HCT116 (cell line): ENCODE measurements at regions not wholly inside any gene's neighbourhood (a gene's known extent, or its start where the extent isn't known, plus 50 kb on each side); places are given as distances from the start of the nearest gene placed in this dataset.

Experiments used
- ATAC-seq: fragments of 200-7000 bp; cut with Tn5 transposase; 2 replicates; pipeline ENCODE4 v1.9.1; 2020; ENCODE audit warnings: mild to moderate bottlenecking, moderate library complexity
- BruUV-seq: library from RNA; stranded (reverse); fragments of 400-500 nt; replicated peaks from 2 replicates; lab custom pipeline; 2021; lab: Mats Ljungman, UMichigan
- CTCF ChIA-PET: fragments of 300-600 bp; sonication (Branson Sonifier 250); formaldehyde crosslinking; loops from one replicate; lab custom pipeline; 2021; ENCODE audit warnings: antibody characterized with exemption; lab: Charles Lee
- POLR2A ChIA-PET: fragments of 300-600, 350-600 bp; sonication (Branson Sonifier 250); formaldehyde crosslinking; loops from one replicate; lab custom pipeline; 2021; ENCODE audit warnings: antibody characterized with exemption; lab: Charles Lee
- RAD21 ChIA-PET, 2 experiments: fragments of 300-600 bp; sonication (Branson Sonifier 250); formaldehyde crosslinking; loops; one replicate each; lab custom pipeline; 2023; ENCODE audit warnings: low total read pairs in 2 of 2; ENCODE audit not compliant: uncharacterized antibody in 2 of 2, unreplicated experiment in 2 of 2, low non-redundant PET in 1 of 2; lab: Charles Lee
- DNase-seq: peaks from one replicate; pipeline ENCODE4 v3.0.0-alpha.2; 2010; ENCODE audit warnings: low read depth, low spot score
- H2AFZ ChIP-seq: fragments of 200-600 bp; shearing (Covaris generic), sonication (generic); 2 replicates; pipeline ENCODE4 v1.6.1; 2017; ENCODE audit warnings: low read depth, mixed run types, mixed read lengths, antibody characterized with exemption, low read length; ENCODE audit not compliant: poor library complexity, severe bottlenecking
- H3K27ac ChIP-seq: 2 replicates; pipeline ENCODE4 v1.5.1; 2012; ENCODE audit warnings: low read depth, low read length
- H3K27me3 ChIP-seq: fragments of 200-600 bp; sonication (generic); 2 replicates; pipeline ENCODE4 v1.6.1; 2016; ENCODE audit warnings: mixed run types, low read length, mixed read lengths; ENCODE audit not compliant: insufficient read depth
- H3K36me3 ChIP-seq, 2 experiments: fragments of 200-500 bp in 1 of 2; fragments of 200-600 bp in 1 of 2; sonication (Bioruptor generic) in 1 of 2; sonication (generic) in 1 of 2; 2 replicates each; pipeline versions ENCODE4 v1.5.1 to v1.6.1; 2014 to 2016; ENCODE audit warnings: low read length in 2 of 2, inconsistent platforms in 1 of 2, mixed read lengths in 1 of 2, mixed run types in 1 of 2; ENCODE audit not compliant: insufficient read depth in 2 of 2, control insufficient read depth in 1 of 2
- H3K4me1 ChIP-seq, 2 experiments: fragments of 200-600 bp in 1 of 2; sonication (generic) in 1 of 2; 2 replicates each; pipeline versions ENCODE4 v1.5.1 to v1.6.1; 2012 to 2017; ENCODE audit warnings: low read length in 2 of 2, inconsistent platforms in 1 of 2, mild to moderate bottlenecking in 1 of 2, mixed read lengths in 1 of 2, mixed run types in 1 of 2, moderate library complexity in 1 of 2; ENCODE audit not compliant: insufficient read depth in 2 of 2, control insufficient read depth in 1 of 2
- H3K4me2 ChIP-seq: fragments of 200-600 bp; sonication (generic); 2 replicates; pipeline ENCODE4 v1.6.1; 2017; ENCODE audit warnings: mixed run types, low read length, mixed read lengths
- H3K4me3 ChIP-seq, 2 experiments: fragments of 200-600 bp in 1 of 2; sonication (generic) in 1 of 2; replicated peaks in 1 of 2; 2 replicates each; pipeline ENCODE4 v1.5.1; 2011 to 2016; ENCODE audit warnings: low read length in 2 of 2, control low read depth in 1 of 2, low read depth in 1 of 2, mild to moderate bottlenecking in 1 of 2, mixed read lengths in 1 of 2, mixed run types in 1 of 2
- H3K79me2 ChIP-seq: fragments of 200-600 bp; sonication (generic); 2 replicates; pipeline ENCODE4 v1.6.1; 2017; ENCODE audit warnings: mild to moderate bottlenecking, mixed run types, low read length, moderate library complexity, mixed read lengths; ENCODE audit not compliant: insufficient read depth
- H3K9ac ChIP-seq: fragments of 200-600 bp; sonication (generic); 2 replicates; pipeline ENCODE4 v1.6.1; 2016; ENCODE audit warnings: low read length, mixed read lengths
- H3K9me2 ChIP-seq: fragments of 200-600 bp; sonication (generic), shearing (Covaris generic); 2 replicates; pipeline ENCODE4 v1.6.1; 2017; ENCODE audit warnings: mixed run types, mild to moderate bottlenecking, moderate library complexity; ENCODE audit not compliant: insufficient read depth
- H3K9me3 ChIP-seq, 2 experiments: fragments of 200-500 bp in 1 of 2; fragments of 200-600 bp in 1 of 2; sonication (Bioruptor generic) in 1 of 2; sonication (generic) in 1 of 2; 2 replicates each; pipeline ENCODE4 v1.6.1; 2014 to 2017; ENCODE audit warnings: low read length in 2 of 2, mixed read lengths in 2 of 2, inconsistent platforms in 1 of 2, low read depth in 1 of 2, mild to moderate bottlenecking in 1 of 2, mixed run types in 1 of 2, moderate library complexity in 1 of 2; ENCODE audit not compliant: control insufficient read depth in 1 of 2, insufficient read depth in 1 of 2
- H4K20me1 ChIP-seq: fragments of 200-600 bp; sonication (generic), shearing (Covaris generic); 2 replicates; pipeline ENCODE4 v1.6.1; 2017; ENCODE audit warnings: mixed run types, mild to moderate bottlenecking, moderate library complexity; ENCODE audit not compliant: insufficient read depth
- ATF3 ChIP-seq: IDR thresholded peaks from 2 replicates; pipeline ENCODE4 v1.6.1; 2012
- CEBPB ChIP-seq: IDR thresholded peaks from 2 replicates; pipeline ENCODE4 v1.6.1; 2012; ENCODE audit warnings: low read depth
- CTCF ChIP-seq, 3 experiments: fragments of 200-600 bp in 1 of 3; sonication (generic) in 1 of 3; IDR thresholded peaks in 2 of 3; conservative IDR thresholded peaks in 1 of 3; 2 replicates each; pipeline ENCODE4 v1.5.1; 2012 to 2017; ENCODE audit warnings: low read depth in 2 of 3, low read length in 2 of 3, antibody characterized with exemption in 1 of 3, borderline replicate concordance in 1 of 3, control low read depth in 1 of 3, mild to moderate bottlenecking in 1 of 3, mixed read lengths in 1 of 3, mixed run types in 1 of 3, moderate library complexity in 1 of 3; ENCODE audit not compliant: insufficient read depth in 1 of 3
- ELF1 ChIP-seq: IDR thresholded peaks from 2 replicates; pipeline ENCODE4 v1.6.1; 2012; ENCODE audit warnings: low read depth, borderline replicate concordance
- EZH2 ChIP-seq: fragments of 200-600 bp; sonication (generic); IDR thresholded peaks from 2 replicates; pipeline ENCODE4 v1.6.1; 2017; ENCODE audit warnings: antibody characterized with exemption, mixed run types
- MAX ChIP-seq: IDR thresholded peaks from 2 replicates; pipeline ENCODE4 v1.6.1; 2012
- POLR2A ChIP-seq: IDR thresholded peaks from 2 replicates; pipeline ENCODE4 v1.7.0; 2011; ENCODE audit warnings: borderline replicate concordance; ENCODE audit not compliant: insufficient read depth, insufficient read length; ENCODE audit errors: extremely low read depth
- REST ChIP-seq: IDR thresholded peaks from 2 replicates; pipeline ENCODE4 v1.6.1; 2012; ENCODE audit warnings: low read depth
- SIN3A ChIP-seq: IDR thresholded peaks from 2 replicates; pipeline ENCODE4 v1.6.1; 2012; ENCODE audit warnings: low read depth
- SP1 ChIP-seq: IDR thresholded peaks from 2 replicates; pipeline ENCODE4 v1.6.1; 2012; ENCODE audit warnings: low read depth
- YY1 ChIP-seq: IDR thresholded peaks from 2 replicates; pipeline ENCODE4 v1.6.1; 2011; ENCODE audit warnings: low read length, low read depth, moderate library complexity, mild to moderate bottlenecking; ENCODE audit not compliant: insufficient replicate concordance; ENCODE audit errors: extremely low read depth
- intact Hi-C: fragments of 100-400 bp; cut with micrococcal nuclease; formaldehyde crosslinking; loops from 2 replicates; pipeline ENCODE4 v1.10.0; 2022

GRCh38 chr3:104286645-104287044, 1080.1 kb upstream of the ALCAM start:
- no peaks in the 10 kb centered on the region for H3K27me3 ChIP-seq
- H3K79me2 ChIP-seq = no peaks in the 10 kb centered on the region
- H3K4me2 ChIP-seq = no peak overlapping the region
- no peak overlapping the region for H2AFZ ChIP-seq
- no peak for TF ChIP-seq ELF1
- TF ChIP-seq MAX = no peak
- TF ChIP-seq ATF3 = no peak
- no peak for TF ChIP-seq CEBPB
- TF ChIP-seq SIN3A = no peak
- no peak for TF ChIP-seq SP1
- no peak for TF ChIP-seq EZH2
- peaks cover 0 to 15% of the 10 kb centered on the region in 2 experiments; a peak in 1 of 4 replicates for H3K36me3 ChIP-seq
- ChIA-PET POLR2A (no interaction called here), RAD21 (no interaction called here), CTCF (no interaction called here)
- H3K9me3 ChIP-seq = peaks cover 0 to 9% of the 10 kb centered on the region in 2 experiments; a peak in 2 of 4 replicates
- DNase-seq (no peak), ATAC-seq (no peak)
- no peak overlapping the region for H3K9ac ChIP-seq
- no peak overlapping the region for H3K27ac ChIP-seq
- H3K4me3 ChIP-seq = no peak overlapping the region
- no peaks in the 10 kb centered on the region for H3K4me1 ChIP-seq
- no peaks in the 10 kb centered on the region for H4K20me1 ChIP-seq
- intact Hi-C loops = loop anchor here (10.0 kb wide), 1 partner anchor 62 kb away; no protein-coding TSS in a partner anchor
- no TSS peak for BruUV-seq
- no peaks in the 10 kb centered on the region; the same call in 1 of the 2 replicates for H3K9me2 ChIP-seq

GRCh38 chr3:104291437-104291851, 1075.3 kb upstream of the ALCAM start:
- DNase-seq (no peak), ATAC-seq (no peak)
- intact Hi-C loops = no loop called here
- Histone ChIP-seq H3K4me1 (no peaks in the 10 kb centered on the region), H3K9me3 (peaks cover 0 to 2% of the 10 kb centered on the region in 2 experiments; a peak in 2 of 4 replicates), H3K27me3 (no peaks in the 10 kb centered on the region), H3K9ac (no peak overlapping the region), H4K20me1 (no peaks in the 10 kb centered on the region), H2AFZ (no peak overlapping the region), H3K36me3 (peaks cover 0 to 3% of the 10 kb centered on the region in 2 experiments; a peak in 1 of 4 replicates), H3K4me3 (no peak overlapping the region), H3K4me2 (no peak overlapping the region), H3K27ac (no peak overlapping the region), H3K79me2 (no peaks in the 10 kb centered on the region), H3K9me2 (no peaks in the 10 kb centered on the region; the same call in 1 of the 2 replicates)
- TF ChIP-seq YY1 (no peak), MAX (no peak), REST (no peak), CTCF (IDR thresholded peaks at IDR 0.05 in 2 of 3, conservative IDR thresholded peaks at IDR 0.05 in 1 of 3; ENCODE audit: borderline replicate concordance in 1 of 3, insufficient read depth in 1 of 3, low read depth in 2 of 3, low read length in 2 of 3) (no peak), POLR2A (no peak), CEBPB (no peak)
- BruUV-seq = no TSS peak
- ChIA-PET RAD21 (no interaction called here), CTCF (no interaction called here), POLR2A (no interaction called here)
